Erythroblast (primary cell): ENCODE measurements at regions not wholly inside any gene's neighbourhood (a gene's known extent, or its start where the extent isn't known, plus 50 kb on each side); places are given as distances from the start of the nearest gene placed in this dataset.

Source experiments
- GATA1 ChIP-seq: IDR thresholded peaks from 2 replicates; pipeline ENCODE4 v1.6.1; 2011; ENCODE audit warnings: low read depth, mild to moderate bottlenecking, control low read depth, low read length, moderate library complexity
- POLR2A ChIP-seq: IDR thresholded peaks from 2 replicates; pipeline ENCODE4 v1.6.1; 2011; ENCODE audit warnings: mild to moderate bottlenecking, low read length

DNA sequence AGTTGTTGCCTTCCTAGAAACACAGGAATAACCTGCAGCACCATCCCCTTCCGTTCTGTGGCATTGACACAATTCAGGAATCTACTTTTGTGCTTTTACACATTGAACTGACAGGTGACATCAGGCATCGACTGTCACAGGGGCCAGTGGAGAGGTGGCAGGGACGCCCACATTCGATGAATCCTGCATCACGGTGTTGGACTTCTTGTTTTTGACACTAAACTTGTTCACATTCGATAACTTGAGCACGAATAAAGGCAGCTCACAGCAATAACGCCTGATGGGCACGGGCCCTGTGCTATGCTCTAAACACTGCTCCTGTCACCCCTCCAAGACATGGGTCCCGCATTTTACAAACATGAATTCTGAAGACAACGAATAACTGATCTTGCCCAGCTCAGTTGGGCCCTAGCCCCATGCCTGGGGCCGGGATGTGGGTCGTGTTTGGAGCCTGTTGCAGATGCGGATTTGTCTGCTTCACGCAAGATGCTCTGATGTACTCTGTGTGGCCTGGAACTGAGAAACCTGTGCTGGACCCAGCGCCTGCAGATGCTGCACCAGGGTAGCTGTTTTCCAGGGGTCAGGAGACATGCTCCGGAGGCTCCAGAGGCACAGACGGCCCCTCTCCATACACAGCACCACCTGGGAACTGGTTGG lies 75.7 kb downstream of the TTLL2 start:
- no peak for TF ChIP-seq POLR2A
- TF ChIP-seq GATA1, result no peak
